Renal pelvis (tissue), 1 donor: ENCODE measurements at regions not wholly inside any gene's neighbourhood (a gene's known extent, or its start where the extent isn't known, plus 50 kb on each side); places are given as distances from the start of the nearest gene placed in this dataset.
A peak's percentile ranks its signal among the peaks of the same experiment; 100 is the strongest.

Source experiments
- DNase-seq: peaks from one replicate; pipeline ENCODE4 v3.0.0-alpha.2; 2013

- DNase-seq: no peak
Observed at GRCh38 chr18:3358310-3358709, 91.7 kb upstream of the TGIF1 start.

- DNase-seq: no peak
Observed at GRCh38 chr18:3360211-3360610, 89.8 kb upstream of the TGIF1 start.

GRCh38 chr18:3367491-3368091 lies 82.4 kb upstream of the TGIF1 start:
- no peak for DNase-seq

GRCh38 chr18:3368193-3368592 lies 81.8 kb upstream of the TGIF1 start:
- DNase-seq: no peak

GRCh38 chr18:3379685-3380084 lies 70.3 kb upstream of the TGIF1 start:
- DNase-seq: no peak

- DNase-seq: no peak
Observed at GRCh38 chr18:3380384-3380961, 69.5 kb upstream of the TGIF1 start.

- no peak for DNase-seq
Observed at GRCh38 chr18:3383381-3383915, 66.5 kb upstream of the TGIF1 start.

- DNase-seq: no peak
Observed at GRCh38 chr18:3384664-3385563, 65.1 kb upstream of the TGIF1 start.

GRCh38 chr18:3388323-3388722 lies 61.6 kb upstream of the TGIF1 start:
- DNase-seq: no peak

- DNase-seq: no peak
Observed at GRCh38 chr18:3388980-3389379, 61.0 kb upstream of the TGIF1 start.

GRCh38 chr18:3389977-3390376 lies 60.0 kb upstream of the TGIF1 start:
- DNase-seq: no peak

- no peak for DNase-seq
Observed at GRCh38 chr18:3391704-3392466, 58.1 kb upstream of the TGIF1 start.

- no peak for DNase-seq
Observed at GRCh38 chr18:3392467-3392855, 57.5 kb upstream of the TGIF1 start.

- no peak for DNase-seq
Observed at GRCh38 chr18:3394648-3395047, 55.3 kb upstream of the TGIF1 start.

GRCh38 chr18:3395466-3395865 lies 54.5 kb upstream of the TGIF1 start:
- DNase-seq: no peak

- DNase-seq: peak; percentile 30
Observed at GRCh38 chr18:3397031-3397750, 52.8 kb upstream of the TGIF1 start.

- DNase-seq: no peak
Observed at GRCh38 chr18:3397786-3398185, 52.2 kb upstream of the TGIF1 start.
